GM19035 (cell line): ENCODE measurements at regions not wholly inside any gene's neighbourhood (a gene's known extent, or its start where the extent isn't known, plus 50 kb on each side); places are given as distances from the start of the nearest gene placed in this dataset.

Source experiments
- ATAC-seq: cut with Tn5 transposase; IDR thresholded peaks from one replicate; pipeline ENCODE4 v1.9.1; 2021; ENCODE audit not compliant: unreplicated experiment

DNA sequence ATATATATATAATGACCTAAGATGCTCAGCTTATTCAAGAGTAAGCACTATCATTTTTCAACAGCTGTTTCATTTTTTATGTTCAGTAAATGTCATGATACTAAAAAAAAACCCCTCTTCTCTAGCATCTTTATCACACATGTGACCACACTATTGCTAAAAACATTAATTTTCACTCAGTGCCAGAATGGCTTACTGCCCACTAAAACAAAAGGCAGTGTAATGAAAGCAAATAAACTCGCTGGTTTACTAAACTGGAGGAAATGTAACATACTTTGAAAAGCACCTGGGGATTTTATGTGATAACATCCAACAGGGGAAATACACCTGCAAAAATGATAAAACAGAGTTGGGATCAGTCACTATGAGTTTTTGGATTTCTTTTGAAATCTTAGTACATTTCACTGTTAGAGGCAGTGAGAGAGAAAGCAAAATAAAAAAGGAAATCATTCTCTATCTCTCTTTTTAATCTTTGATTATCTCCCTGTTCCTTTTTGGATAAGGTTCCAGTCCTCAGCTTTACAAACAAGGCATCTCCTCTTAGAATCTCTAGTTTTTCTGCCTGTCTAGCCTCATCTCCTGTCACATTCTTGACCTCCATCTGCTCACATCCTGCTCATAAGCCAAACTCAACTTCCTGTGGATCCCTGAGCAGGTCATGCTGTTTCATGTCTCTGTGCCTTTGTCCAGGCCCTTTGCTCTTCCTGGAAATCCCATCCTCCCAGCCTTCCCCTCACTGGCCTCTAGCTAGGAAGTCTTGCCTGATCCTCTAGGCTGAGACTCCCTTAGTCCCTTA, 338.0 kb downstream of the MAN2A1 start:
- no peak for ATAC-seq

DNA sequence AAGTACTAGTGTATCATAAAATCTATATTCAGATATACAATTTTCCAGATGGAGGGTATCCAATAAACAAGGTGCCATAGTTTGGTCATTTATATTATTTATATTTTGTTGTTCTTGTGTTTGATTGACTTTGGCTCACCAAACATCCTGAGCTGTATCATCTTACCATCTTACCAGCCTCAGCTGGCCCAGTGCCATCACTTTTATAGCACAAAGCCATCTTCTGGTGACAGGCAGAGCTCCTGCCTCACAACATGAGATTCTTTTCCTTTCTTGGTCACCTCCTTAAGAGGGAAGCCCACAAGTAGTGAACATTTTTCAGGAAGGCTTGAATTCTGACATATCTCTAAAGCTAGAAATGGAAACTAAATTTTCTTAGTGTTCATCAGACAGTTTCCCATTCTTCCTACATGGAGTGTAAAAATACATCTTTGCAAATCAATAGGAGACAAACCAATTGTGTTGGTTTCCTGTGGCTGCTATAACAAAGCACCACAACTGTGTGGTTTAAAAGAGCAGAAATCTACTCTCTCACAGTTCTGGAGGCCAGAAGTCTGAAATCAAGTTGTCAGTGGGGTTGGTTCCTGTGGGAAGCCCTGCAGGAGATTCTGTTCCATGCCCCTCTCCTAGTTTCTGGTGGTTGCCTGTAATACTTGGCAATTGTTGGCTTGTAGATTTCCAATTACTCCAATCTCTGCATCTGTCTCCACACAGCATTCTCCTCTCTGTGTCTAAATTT, 341.8 kb downstream of the MAN2A1 start:
- ATAC-seq: no peak

DNA sequence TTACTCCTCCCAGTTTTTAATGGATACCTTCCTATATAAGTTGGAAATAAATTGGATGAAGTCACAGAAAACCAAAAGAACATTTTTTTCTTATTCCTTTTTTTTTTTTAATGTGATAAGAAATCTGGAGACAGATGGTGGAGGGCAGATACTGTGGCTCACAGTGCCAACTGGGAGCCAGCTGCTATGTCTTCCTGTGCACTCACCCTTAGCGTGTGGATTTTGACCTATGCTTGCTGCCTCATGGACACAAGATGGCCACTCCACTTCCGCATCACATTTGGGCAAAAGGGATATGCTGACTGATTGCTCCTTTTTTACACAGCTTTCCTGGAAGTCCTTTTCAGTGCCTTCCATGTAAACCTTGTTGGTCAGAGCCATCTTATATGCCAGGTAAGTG, 342.6 kb downstream of the MAN2A1 start:
- no peak for ATAC-seq

DNA sequence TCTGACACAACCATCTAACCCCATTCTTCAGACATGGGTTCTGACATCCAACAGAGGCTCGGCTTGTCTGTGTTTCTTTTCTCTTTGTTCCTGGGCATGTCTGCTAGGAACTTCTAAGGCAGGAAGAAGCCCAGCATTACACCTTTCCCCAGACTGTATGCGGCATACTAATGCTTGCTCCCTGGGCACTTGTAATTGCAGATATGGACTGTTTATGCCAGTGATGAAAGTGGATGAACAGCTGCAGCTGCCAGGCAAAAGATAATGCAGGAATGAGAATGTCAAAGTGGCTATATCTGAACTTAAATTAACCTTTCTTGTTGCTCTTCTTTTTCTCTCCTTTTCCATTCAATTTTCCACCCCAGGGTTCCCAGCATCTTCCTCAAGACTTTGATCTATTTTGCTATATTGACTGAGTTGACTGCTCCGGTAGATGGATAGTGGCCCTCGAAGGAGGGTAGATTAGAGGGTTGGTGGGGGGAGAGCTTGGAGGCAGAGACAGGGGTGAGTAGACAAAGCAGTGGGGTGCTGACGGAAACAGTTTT, 344.4 kb downstream of the MAN2A1 start:
- no peak for ATAC-seq

DNA sequence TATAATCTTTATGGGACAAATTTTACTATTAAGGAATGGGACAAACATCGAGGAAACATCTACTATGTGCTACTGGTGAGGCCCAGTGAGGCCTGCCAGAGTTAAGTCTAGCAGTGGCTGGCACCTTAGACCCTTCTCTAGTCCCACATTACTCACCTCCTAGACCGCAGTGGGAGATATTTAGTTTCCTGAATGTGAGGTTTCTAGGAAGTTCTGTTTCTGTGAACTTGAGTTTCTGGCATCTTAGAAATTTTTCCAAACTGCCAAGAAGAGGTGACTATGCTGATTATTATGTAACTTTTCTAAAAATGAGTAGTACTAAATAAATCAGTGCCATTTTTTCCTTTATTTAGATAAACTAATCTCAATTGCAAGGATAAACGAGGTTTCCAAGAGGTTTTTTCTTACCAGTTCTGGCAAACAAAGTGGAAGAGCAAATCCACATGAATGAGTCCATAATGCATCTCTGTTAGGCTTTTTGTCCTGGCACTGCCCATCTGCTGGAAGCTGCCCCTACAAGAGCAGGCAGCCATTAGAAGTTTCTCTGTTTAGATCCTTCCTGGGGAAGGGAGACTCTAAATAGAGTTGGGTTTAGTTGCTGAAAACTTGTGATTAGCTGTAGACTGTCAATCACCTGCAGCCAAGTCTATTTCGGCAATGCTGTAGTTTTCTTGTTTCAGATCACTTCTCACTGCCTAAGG, 348.7 kb downstream of the MAN2A1 start:
- ATAC-seq: no peak

DNA sequence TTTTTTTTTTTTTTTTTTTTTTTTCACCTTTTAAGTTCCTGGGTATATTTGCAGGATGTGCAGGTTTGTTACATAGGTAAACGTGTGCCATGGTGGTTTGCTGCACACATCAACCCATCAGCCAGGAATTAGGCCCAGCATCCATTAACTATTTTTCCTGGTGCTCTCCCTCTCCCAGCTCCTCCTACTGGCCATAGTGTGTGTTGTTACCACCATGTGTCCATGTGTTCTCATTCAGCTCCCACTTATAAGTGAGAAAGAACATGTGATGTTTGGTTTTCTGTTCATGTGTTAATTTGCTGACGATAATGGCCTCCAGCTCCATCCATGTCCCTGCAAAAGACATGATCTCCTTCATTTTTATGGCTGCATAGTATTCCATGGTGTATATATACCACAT, 350.5 kb downstream of the MAN2A1 start:
- ATAC-seq: no peak

DNA sequence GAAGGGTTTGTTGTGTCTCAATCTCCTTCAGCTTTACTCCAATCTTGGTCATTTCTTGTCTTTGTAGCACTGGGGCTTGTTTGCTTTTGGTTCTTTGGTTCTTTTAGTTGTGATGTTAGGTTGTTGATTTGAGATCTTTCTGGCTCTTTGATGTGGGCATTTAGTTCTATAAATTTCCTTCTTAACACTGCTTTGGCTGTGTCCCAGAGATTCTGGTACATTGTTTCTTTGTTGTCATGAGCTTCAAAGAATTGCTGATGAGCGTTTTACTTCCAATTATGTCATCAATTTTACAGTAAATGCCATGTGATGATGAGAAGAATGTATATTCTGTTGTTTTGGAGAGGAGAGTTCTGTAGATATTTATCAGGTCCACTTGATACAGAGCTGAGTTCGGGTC, 353.3 kb downstream of the MAN2A1 start:
- no peak for ATAC-seq

DNA sequence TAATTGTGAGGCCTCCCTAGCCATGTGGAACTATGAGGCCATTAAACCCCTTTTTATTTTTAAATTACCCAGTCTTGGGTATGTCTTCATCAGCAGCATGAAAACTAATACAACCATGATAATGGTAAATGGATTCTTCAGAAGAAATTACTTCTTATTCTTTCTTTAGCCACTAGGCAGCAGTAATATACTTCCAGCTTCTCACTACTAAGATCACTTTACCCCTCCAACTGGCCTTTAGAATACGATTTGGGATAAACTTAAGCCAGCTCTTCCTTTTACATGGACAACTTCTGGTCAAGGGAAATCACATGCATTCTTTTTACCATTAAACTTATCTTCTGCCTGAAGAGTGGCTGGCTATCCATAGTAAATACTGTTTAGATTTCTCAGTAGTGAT, 355.4 kb downstream of the MAN2A1 start:
- ATAC-seq: no peak

DNA sequence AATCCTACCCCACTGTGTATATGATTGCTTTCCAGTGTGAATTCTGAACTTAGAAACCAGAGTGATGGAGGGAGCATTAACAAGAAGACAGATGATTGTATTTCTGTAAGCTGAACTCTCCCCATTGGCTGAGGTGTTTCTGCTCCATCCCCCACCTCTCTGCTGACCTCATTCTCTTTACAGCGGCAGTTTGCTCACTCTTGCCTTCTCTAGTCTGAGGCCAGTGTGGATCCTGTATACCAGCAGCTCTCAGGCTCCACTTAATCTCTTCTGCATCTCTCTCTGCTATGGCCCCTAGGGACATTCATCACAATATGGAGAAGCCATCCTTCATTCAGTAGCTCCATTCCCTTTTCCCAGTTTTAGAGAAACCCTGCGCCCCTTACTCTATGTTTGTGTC, 358.8 kb downstream of the MAN2A1 start:
- ATAC-seq: no peak

DNA sequence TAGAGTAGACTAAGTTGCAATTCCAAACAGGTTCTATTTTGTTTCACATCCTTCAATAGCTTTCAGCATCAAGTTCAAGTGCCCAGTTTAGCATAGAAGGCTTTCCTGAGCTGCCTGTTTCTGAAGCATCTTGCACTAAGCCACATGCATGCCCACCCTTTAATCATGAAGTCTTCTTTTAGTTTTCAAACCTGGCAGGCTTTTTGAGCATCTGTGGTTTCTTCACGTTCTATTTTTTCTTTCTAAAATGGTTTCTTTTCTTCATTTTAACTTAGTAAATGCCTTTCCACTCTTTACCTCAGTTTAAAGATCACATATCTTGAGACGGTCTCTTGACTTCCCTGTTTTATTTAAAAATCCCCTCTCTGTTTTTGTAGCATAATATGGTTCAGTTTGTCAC, 360.1 kb downstream of the MAN2A1 start:
- no peak for ATAC-seq

DNA sequence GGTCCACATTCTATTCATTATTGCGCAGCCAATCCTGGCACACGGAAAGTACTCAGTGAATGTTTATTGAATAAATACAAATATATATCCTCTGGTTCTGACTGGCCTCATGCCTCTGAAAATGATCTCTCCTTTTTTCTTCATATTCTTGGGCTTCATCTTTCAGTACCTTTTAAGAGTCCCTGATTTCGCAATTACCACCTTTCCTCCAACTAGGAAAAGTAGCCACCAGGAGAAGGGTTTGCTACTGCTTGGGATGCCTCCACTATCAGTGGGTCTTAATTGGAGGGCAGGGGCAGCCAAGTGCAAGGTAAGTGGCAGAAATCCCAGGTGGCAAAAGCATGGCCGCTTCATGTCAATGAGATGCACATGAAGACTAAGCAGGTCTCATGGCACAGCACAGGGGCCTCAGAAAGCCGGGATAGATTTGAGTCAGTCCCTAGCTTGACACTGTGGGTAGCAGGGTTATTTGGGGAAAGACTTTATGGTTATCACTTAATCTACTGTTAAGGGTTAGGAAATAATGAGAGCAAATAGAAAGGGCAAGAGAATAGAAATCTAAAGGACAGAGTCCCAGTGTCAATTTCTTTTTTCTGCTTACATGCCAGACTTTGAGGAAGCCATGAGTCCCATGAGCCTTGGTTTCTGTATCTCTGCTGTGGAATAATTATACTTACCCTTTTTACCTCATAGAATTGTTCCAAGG, 361.1 kb downstream of the MAN2A1 start:
- ATAC-seq: no peak

DNA sequence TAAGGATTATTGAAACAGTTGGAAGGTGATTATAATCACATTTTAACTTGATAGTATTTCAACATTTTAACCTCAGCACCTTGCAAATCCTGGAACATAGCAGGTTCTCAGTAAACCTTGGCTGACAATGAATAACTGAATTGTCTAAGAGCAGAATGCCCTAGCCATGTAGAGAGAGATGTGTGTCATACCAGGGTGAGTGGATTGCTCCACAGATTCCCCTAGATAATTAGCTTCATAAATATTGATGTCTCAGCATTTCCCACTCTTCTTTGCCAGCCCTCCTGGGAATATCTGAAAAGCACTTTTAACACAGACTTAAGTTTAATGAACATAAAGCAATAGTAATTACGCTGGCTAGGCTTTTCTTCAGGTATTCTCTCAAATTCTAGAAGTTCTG, 363.5 kb downstream of the MAN2A1 start:
- ATAC-seq: no peak

DNA sequence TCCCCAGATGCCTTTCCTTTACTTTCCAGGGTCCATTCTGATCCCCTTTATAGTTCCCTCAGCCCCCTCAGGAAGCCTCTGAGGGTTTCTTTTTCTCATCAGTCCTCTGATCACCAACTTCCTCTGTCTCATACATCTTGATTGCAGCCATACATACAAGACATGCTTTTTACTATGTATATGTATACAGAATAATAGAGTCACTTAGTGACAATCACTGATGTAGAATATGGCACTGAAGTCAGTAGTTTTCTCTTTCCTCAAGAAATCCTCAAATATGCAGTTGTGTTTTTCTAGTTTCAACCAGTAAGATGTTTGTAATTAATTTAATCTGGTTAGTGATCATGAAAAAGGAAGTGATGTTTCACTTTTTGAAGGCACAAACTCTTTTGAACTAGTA, 364.1 kb downstream of the MAN2A1 start:
- ATAC-seq: peak; percentile 15

DNA sequence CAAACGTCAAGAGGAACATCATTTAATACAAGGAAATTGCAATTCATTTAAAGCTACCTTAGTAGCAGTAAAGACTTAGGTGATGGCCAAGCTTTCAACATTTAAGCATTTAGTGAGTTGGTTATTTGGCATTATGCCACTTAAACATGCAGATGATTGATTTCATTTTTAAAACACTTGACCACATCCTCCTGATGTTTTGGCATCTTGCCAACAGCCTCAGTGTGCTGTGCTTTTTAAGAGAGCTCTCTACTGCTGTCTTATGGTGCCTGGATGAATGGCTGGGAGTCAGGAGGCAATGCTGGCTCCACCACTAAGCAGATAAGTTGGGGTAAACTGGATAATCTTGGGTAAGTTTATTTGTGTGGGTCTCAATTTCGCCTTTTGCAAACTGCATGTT, 364.5 kb downstream of the MAN2A1 start:
- ATAC-seq: peak; percentile 90

DNA sequence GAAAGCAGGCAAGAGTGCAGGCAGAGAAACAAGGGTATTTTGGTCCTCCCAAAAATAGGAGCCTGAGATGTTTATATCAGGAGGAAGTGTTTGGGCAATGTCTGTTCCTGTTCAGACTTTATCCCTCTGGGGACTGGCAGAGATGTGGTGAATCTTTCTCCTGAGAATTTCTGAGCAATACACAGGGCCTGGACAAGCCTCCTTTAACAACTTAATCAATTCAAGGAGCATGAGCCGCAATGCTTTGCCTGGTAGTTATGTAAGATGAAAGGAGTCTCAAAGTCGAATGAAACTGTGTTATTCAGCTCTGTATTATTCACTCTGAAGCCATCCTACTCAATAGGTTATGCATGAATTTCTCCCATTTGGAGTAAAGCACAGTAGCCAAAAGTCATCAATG, 365.6 kb downstream of the MAN2A1 start:
- no peak for ATAC-seq

DNA sequence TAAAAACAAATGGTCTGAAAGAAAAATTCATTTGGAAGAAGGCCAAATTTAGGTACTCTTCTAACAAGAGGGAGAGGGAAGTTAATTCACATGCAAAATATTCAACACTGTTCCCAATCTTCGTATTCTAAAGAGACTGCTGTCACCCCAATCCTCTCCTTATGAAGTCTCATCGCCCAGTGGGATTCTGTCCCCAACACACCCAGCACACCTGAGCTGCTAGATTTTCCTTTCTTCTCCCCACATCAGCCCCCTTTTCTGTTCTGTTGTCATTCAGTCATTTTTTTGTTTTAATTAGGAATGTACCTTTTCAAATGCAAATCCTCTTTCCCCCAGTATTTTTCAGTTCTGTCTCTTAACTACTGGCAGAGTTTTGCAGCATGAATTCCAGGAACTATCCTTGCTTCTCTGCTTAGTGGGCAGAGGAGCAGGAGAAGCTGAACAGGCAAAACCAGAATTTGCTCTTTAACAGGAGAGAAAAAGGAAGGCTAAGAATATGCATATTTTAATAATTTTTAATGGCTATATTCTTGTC, 366.9 kb downstream of the MAN2A1 start:
- no peak for ATAC-seq

DNA sequence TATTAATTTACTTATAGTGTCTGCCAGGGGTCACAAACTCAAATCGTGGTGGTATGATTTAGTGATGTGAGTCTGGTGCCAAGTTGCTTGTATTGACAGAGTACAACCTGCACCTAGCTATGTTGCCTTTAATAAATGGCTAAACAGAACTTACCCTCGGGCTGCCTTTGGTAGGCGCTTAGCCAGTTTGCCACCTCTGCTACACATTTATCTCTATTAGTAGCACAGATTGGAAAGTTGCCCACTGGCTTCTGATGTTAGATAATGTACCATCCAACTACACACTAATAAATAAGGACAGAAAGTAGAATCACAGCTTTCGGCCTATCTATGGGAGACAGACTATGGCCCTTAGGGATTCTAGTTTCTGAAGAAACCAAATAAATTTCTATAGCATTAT, 368.4 kb downstream of the MAN2A1 start:
- no peak for ATAC-seq

DNA sequence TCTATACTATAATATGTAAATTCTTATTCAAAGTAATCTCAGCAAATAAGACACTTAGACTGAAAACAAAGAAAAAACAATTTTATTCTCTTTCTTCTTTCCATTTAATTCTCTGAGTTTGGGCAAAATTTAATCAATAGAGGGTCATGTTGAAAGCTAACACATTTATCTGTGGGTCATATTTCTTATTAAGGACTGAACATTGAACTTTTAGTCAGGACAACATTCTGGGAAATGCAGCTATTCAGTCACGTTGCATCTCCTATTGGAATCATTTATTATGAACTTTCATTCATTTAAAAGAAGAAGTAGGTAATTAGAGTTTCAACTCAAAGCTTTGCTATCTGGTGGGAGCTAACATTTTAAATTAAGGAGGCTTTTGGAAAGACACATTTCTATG, 372.5 kb downstream of the MAN2A1 start:
- no peak for ATAC-seq

DNA sequence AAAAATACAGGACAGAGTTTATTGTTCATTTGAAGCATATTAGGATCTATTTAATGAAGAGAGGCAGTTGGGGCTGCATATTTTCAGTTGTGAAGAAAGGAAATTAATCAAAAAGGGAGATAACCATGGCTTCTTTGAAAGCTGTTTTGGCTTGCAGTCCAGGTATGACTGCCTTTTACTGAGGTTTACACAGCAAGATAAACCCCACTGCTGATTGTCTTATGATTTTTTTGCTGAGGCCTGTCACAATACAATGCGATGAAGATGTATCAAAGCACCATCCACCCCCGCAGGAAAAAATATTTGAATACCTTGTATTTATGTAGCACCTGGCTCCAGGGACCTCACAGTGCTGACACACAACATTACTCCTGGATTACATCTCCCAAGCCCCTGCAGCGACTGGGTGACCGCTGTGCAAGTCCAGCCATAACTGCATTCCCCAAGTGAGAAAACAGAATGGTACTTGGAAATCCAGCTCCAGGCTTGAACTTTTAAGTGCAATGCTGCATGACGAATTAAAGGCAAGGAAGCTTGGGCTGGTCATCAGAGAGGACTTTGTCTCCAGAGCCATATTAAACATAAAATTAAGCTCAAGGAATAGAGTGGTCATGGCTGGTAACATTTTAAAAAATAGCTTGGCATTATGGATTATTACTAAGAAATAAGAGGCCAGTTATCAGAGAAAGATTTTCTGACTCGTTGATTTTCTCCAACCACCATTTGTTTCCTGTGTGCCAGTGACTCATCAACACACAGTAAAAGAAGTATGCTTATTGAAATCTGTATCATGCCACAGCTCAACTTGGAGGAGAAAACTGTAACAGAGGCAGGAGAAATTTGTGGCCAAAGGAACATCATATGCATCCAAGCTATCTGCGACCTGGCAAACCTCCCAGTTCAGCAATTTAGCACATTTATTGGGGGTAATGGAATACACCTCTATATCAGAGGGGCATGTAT, 374.2 kb downstream of the MAN2A1 start:
- no peak for ATAC-seq
